ENCODE measurements at regions not wholly inside any gene's neighbourhood (a gene's known extent, or its start where the extent isn't known, plus 50 kb on each side); places are given as distances from the start of the nearest gene placed in this dataset.

GRCh38 chr1:195576641-195577040 is 1031.6 kb downstream of the KCNT2 start:
- intact Hi-C loops (cut with micrococcal nuclease): no loop called here
- ATAC-seq (no peak), DNase-seq (no peak)
- Mint-ChIP-seq H3K27ac (no peak overlapping the region), H3K4me1 (ENCODE audit: low read depth) (no peaks in the 10 kb centered on the region), H3K4me3 (no peak overlapping the region), H3K27me3 (no peaks in the 10 kb centered on the region), H3K9me3 (peaks cover 4% of the 10 kb centered on the region), H3K36me3 (ENCODE audit: low read depth) (no peaks in the 10 kb centered on the region)
- TF ChIP-seq CTCF (IDR thresholded peaks at IDR 0.05): no peak
- POLR2A ChIA-PET: no interaction called here
- CTCF ChIA-PET: no interaction called here

- DNase-seq (no peak), ATAC-seq (no peak)
- CTCF ChIA-PET: no interaction called here
- no peaks in the 10 kb centered on the region for H3K36me3 Mint-ChIP-seq (ENCODE audit: low read depth)
- no peak for TF ChIP-seq CTCF (IDR thresholded peaks at IDR 0.05)
- H3K4me3 Mint-ChIP-seq: no peak overlapping the region
- H3K27me3 Mint-ChIP-seq: no peaks in the 10 kb centered on the region
- intact Hi-C loops (cut with micrococcal nuclease): no loop called here
- peaks cover 3% of the 10 kb centered on the region for H3K9me3 Mint-ChIP-seq
- H3K4me1 Mint-ChIP-seq (ENCODE audit: low read depth): no peaks in the 10 kb centered on the region
- no peak overlapping the region for H3K27ac Mint-ChIP-seq
- POLR2A ChIA-PET: no interaction called here
These were observed 1033.7 kb downstream of the KCNT2 start for GRCh38 chr1:195574511-195574910.

GRCh38 chr1:195569934-195570333 is 1038.3 kb downstream of the KCNT2 start:
- POLR2A ChIA-PET: no interaction called here

GRCh38 chr1:195568389-195568788 is 1039.9 kb downstream of the KCNT2 start:
- no peak overlapping the region for H3K4me3 Mint-ChIP-seq
- no peaks in the 10 kb centered on the region for H3K36me3 Mint-ChIP-seq (ENCODE audit: low read depth)
- H3K9me3 Mint-ChIP-seq: peaks cover 3% of the 10 kb centered on the region
- POLR2A ChIA-PET: no interaction called here
- ATAC-seq (no peak), DNase-seq (no peak)
- H3K27ac Mint-ChIP-seq: no peak overlapping the region
- no peaks in the 10 kb centered on the region for H3K4me1 Mint-ChIP-seq (ENCODE audit: low read depth)
- intact Hi-C loops (cut with micrococcal nuclease): no loop called here
- CTCF ChIA-PET: interaction anchor here (1.3 kb wide), 1 partner anchor 15 kb away, joined by 3 read pairs; no protein-coding TSS in a partner anchor
- TF ChIP-seq CTCF (IDR thresholded peaks at IDR 0.05): no peak
- no peaks in the 10 kb centered on the region for H3K27me3 Mint-ChIP-seq

More at GRCh38 chr1:195569934-195570333, 1038.3 kb downstream of the KCNT2 start:
- Mint-ChIP-seq H3K27me3 (no peaks in the 10 kb centered on the region), H3K9me3 (peaks cover 3% of the 10 kb centered on the region), H3K36me3 (ENCODE audit: low read depth) (no peaks in the 10 kb centered on the region), H3K27ac (no peak overlapping the region), H3K4me1 (ENCODE audit: low read depth) (no peaks in the 10 kb centered on the region), H3K4me3 (no peak overlapping the region)
- intact Hi-C loops (cut with micrococcal nuclease): no loop called here
- ATAC-seq (no peak), DNase-seq (no peak)
- TF ChIP-seq CTCF (IDR thresholded peaks at IDR 0.05): no peak
- CTCF ChIA-PET: no interaction called here

GRCh38 chr1:195562074-195562473 is 1046.2 kb downstream of the KCNT2 start:
- DNase-seq: no peak
- intact Hi-C loops (cut with micrococcal nuclease): no loop called here
- Mint-ChIP-seq H3K36me3 (ENCODE audit: low read depth) (no peaks in the 10 kb centered on the region), H3K4me3 (no peak overlapping the region), H3K27ac (no peak overlapping the region), H3K9me3 (no peaks in the 10 kb centered on the region), H3K4me1 (ENCODE audit: low read depth) (no peaks in the 10 kb centered on the region), H3K27me3 (no peaks in the 10 kb centered on the region)
- CTCF ChIA-PET: no interaction called here
- ATAC-seq: no peak
- no peak for TF ChIP-seq CTCF (IDR thresholded peaks at IDR 0.05)
- POLR2A ChIA-PET: no interaction called here
